Neural progenitor cell (in vitro differentiated cells): ENCODE measurements at regions not wholly inside any gene's neighbourhood (a gene's known extent, or its start where the extent isn't known, plus 50 kb on each side); places are given as distances from the start of the nearest gene placed in this dataset.

ENCODE experiments used
- DNase-seq: peaks from one replicate; pipeline ENCODE4 v3.0.0-alpha.2; 2016; ENCODE audit warnings: low spot score
- H2AFZ ChIP-seq: fragments of 200-600 bp; sonication (generic); replicated peaks from 2 replicates; pipeline ENCODE4 v1.6.1; 2016; ENCODE audit warnings: antibody characterized with exemption
- H3F3A ChIP-seq: fragments of 200-600 bp; sonication (generic); 2 replicates; pipeline ENCODE4 v1.6.1; 2016; ENCODE audit warnings: antibody characterized with exemption, low read depth
- H3K27ac ChIP-seq: fragments of 200-600 bp; sonication (generic); 2 replicates; pipeline ENCODE4 v1.5.1; 2016; ENCODE audit warnings: mild to moderate bottlenecking
- H3K27me3 ChIP-seq: fragments of 200-600 bp; sonication (generic); 2 replicates; pipeline ENCODE4 v1.6.1; 2016; ENCODE audit warnings: mild to moderate bottlenecking, moderate library complexity
- H3K36me3 ChIP-seq: fragments of 200-600 bp; sonication (generic); 2 replicates; pipeline ENCODE4 v1.5.1; 2016
- H3K4me1 ChIP-seq: fragments of 200-600 bp; sonication (generic); 2 replicates; pipeline ENCODE4 v1.6.1; 2016; ENCODE audit warnings: mixed run types
- H3K4me2 ChIP-seq: fragments of 200-600 bp; sonication (generic); 2 replicates; pipeline ENCODE4 v1.6.1; 2016
- H3K4me3 ChIP-seq: fragments of 200-600 bp; sonication (generic); 2 replicates; pipeline ENCODE4 v1.5.1; 2016
- H3K79me2 ChIP-seq: fragments of 200-600 bp; sonication (generic); 2 replicates; pipeline ENCODE4 v1.6.1; 2016; ENCODE audit warnings: low read depth
- H3K9ac ChIP-seq: fragments of 200-600 bp; sonication (generic); 2 replicates; pipeline ENCODE4 v1.6.1; 2016
- H3K9me3 ChIP-seq: fragments of 200-600 bp; sonication (generic); 2 replicates; pipeline ENCODE4 v1.5.1; 2016; ENCODE audit warnings: low read depth
- H4K20me1 ChIP-seq: fragments of 200-600 bp; sonication (generic); 2 replicates; pipeline ENCODE4 v1.6.1; 2016; ENCODE audit warnings: low read depth
- H3K27ac Mint-ChIP-seq: 3 replicates; pipeline ENCODE4 v1.8.0; 2021; ENCODE audit warnings: mixed read lengths
- H3K27me3 Mint-ChIP-seq: 2 replicates; pipeline ENCODE4 v1.8.0; 2022; ENCODE audit warnings: low read depth, mild to moderate bottlenecking, inconsistent platforms, moderate library complexity, mixed read lengths; ENCODE audit not compliant: insufficient read depth
- H3K36me3 Mint-ChIP-seq: 3 replicates; pipeline ENCODE4 v1.8.0; 2021; ENCODE audit warnings: mixed read lengths
- H3K4me1 Mint-ChIP-seq: 3 replicates; pipeline ENCODE4 v1.8.0; 2021; ENCODE audit warnings: mixed read lengths
- H3K4me3 Mint-ChIP-seq: 3 replicates; pipeline ENCODE4 v1.8.0; 2021; ENCODE audit warnings: mild to moderate bottlenecking, moderate library complexity, mixed read lengths
- H3K9me3 Mint-ChIP-seq: 3 replicates; pipeline ENCODE4 v1.8.0; 2020; ENCODE audit warnings: mixed read lengths
- CTCF ChIP-seq: fragments of 200-600 bp; sonication (generic); IDR thresholded peaks from 2 replicates; pipeline ENCODE4 v1.5.1; 2017; ENCODE audit warnings: antibody characterized with exemption, mild to moderate bottlenecking
- EZH2 ChIP-seq: fragments of 200-600 bp; sonication (generic); IDR thresholded peaks from 2 replicates; pipeline ENCODE4 v1.6.1; 2017; ENCODE audit warnings: antibody characterized with exemption, mild to moderate bottlenecking, moderate library complexity
- EZH2phosphoT487 ChIP-seq: fragments of 200-600 bp; sonication (generic); IDR thresholded peaks from 2 replicates; pipeline ENCODE4 v1.6.1; 2017; ENCODE audit warnings: antibody characterized with exemption

- H3K79me2 ChIP-seq = no peaks in the 10 kb centered on the region
- no peak overlapping the region for H3K4me3 ChIP-seq
- H2AFZ ChIP-seq = no peak overlapping the region
- H3F3A ChIP-seq = no peaks in the 10 kb centered on the region
- H3K4me2 ChIP-seq = no peak overlapping the region
- Mint-ChIP-seq H3K36me3 (no peaks in the 10 kb centered on the region), H3K27ac (no peak overlapping the region), H3K27me3 (peaks cover 4% of the 10 kb centered on the region), H3K4me1 (no peaks in the 10 kb centered on the region), H3K9me3 (no peaks in the 10 kb centered on the region), H3K4me3 (no peak overlapping the region)
- no peak overlapping the region for H3K9ac ChIP-seq
- H3K4me1 ChIP-seq = no peaks in the 10 kb centered on the region
- no peaks in the 10 kb centered on the region for H3K36me3 ChIP-seq
- TF ChIP-seq EZH2phosphoT487 (no peak), EZH2 (no peak), CTCF (no peak)
- no peak for DNase-seq
- H3K27ac ChIP-seq = no peak overlapping the region
- no peaks in the 10 kb centered on the region for H4K20me1 ChIP-seq
- H3K9me3 ChIP-seq = no peaks in the 10 kb centered on the region
- no peaks in the 10 kb centered on the region for H3K27me3 ChIP-seq
These were observed 293.3 kb upstream of the RUNX1 start for GRCh38 chr21:35342440-35342839.

DNA sequence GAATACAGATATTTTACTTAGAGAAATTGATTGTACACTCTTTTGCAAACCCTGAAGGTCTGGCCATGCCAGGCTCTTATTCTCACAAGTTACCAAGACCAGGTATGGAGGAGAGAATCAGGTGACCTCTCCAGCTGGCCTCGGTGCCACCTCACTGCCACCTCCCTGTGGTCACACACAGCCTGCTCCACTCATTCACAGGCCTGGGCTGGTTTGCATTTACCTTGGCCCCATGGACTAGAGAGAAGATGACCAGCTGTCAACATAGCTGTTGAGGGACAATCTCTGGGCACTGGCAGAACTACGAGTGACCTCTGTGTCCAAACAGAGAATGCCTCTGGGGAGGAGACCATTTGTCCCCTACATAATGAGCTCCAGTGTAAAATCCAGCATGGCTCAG lies 291.2 kb upstream of the RUNX1 start:
- H3K4me3 ChIP-seq = no peak overlapping the region
- no peaks in the 10 kb centered on the region for H3K9me3 ChIP-seq
- TF ChIP-seq EZH2 (no peak), CTCF (no peak), EZH2phosphoT487 (no peak)
- H3K9me3 Mint-ChIP-seq = no peaks in the 10 kb centered on the region
- DNase-seq = no peak
- H2AFZ ChIP-seq = no peak overlapping the region
- H3K9ac ChIP-seq = no peak overlapping the region
- no peaks in the 10 kb centered on the region for H3K36me3 ChIP-seq
- H3K27ac ChIP-seq = no peak overlapping the region
- no peak overlapping the region for H3K27ac Mint-ChIP-seq
- no peaks in the 10 kb centered on the region for H3K4me1 Mint-ChIP-seq
- peaks cover 2% of the 10 kb centered on the region for H3K27me3 Mint-ChIP-seq
- H3K36me3 Mint-ChIP-seq = no peaks in the 10 kb centered on the region
- no peak overlapping the region for H3K4me2 ChIP-seq
- no peaks in the 10 kb centered on the region for H3F3A ChIP-seq
- no peak overlapping the region for H3K4me3 Mint-ChIP-seq
- H3K79me2 ChIP-seq = no peaks in the 10 kb centered on the region
- no peaks in the 10 kb centered on the region for H4K20me1 ChIP-seq
- no peaks in the 10 kb centered on the region for H3K4me1 ChIP-seq
- no peaks in the 10 kb centered on the region for H3K27me3 ChIP-seq

DNA sequence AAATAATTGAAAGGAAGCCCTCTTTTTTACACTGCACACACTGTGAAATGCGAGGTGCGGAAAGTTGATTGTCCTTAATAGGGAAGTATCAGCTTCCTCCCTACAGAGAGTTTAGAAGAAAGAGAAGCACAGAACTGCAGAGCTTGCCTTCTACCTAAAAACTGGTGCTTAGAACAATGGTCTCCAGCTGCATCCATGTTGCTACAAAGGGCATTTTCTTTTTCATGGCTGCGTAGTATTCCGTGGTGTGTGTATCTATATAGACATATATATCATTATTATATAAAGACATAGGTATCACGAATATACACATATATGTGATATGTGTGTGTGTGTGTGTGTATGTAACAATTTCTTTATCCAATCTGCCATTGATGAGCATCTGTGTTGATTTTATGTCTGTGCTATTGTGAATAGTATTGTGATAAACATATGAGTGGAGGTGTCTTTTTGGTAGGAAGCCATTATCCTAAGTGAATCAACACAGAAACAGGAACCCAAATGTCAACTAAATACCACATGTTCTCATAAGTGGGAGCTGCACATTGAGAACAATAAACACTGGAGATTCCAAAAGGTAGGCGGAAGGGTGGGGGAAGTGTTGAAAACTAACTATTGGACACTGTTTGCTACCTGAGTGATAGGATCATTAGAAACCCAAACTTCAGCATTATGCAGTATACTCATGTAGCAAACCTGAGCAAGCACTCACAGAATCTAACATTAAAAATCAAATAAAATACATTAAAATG lies 290.0 kb upstream of the RUNX1 start:
- no peak overlapping the region for H3K9ac ChIP-seq
- Mint-ChIP-seq H3K27me3 (peaks cover 2% of the 10 kb centered on the region), H3K4me3 (no peak overlapping the region), H3K9me3 (no peaks in the 10 kb centered on the region), H3K27ac (no peak overlapping the region), H3K4me1 (no peaks in the 10 kb centered on the region), H3K36me3 (no peaks in the 10 kb centered on the region)
- H3K4me2 ChIP-seq = no peak overlapping the region
- no peaks in the 10 kb centered on the region for H3K4me1 ChIP-seq
- TF ChIP-seq CTCF (no peak), EZH2phosphoT487 (no peak), EZH2 (no peak)
- H3F3A ChIP-seq = no peaks in the 10 kb centered on the region
- H3K27me3 ChIP-seq = no peaks in the 10 kb centered on the region
- H3K27ac ChIP-seq = no peak overlapping the region
- H3K79me2 ChIP-seq = no peaks in the 10 kb centered on the region
- H3K36me3 ChIP-seq = no peaks in the 10 kb centered on the region
- H3K4me3 ChIP-seq = no peak overlapping the region
- H2AFZ ChIP-seq = no peak overlapping the region
- H3K9me3 ChIP-seq = no peaks in the 10 kb centered on the region
- DNase-seq = no peak
- H4K20me1 ChIP-seq = no peaks in the 10 kb centered on the region
